Activated naive CD8-positive, alpha-beta T cell (primary cell): ENCODE measurements at regions not wholly inside any gene's neighbourhood (a gene's known extent, or its start where the extent isn't known, plus 50 kb on each side); places are given as distances from the start of the nearest gene placed in this dataset.
"Not testable (repeated sequence)": the region's sequence is repeated elsewhere in the genome, so short reads cannot be mapped to it uniquely, and the experiment has no call there.

Experiments used
- H3K27ac Mint-ChIP-seq: one replicate; pipeline ENCODE4 v1.8.0; 2021; ENCODE audit warnings: mixed read lengths
- H3K27me3 Mint-ChIP-seq: one replicate; pipeline ENCODE4 v1.8.0; 2021; ENCODE audit warnings: mixed read lengths
- H3K36me3 Mint-ChIP-seq: one replicate; pipeline ENCODE4 v1.8.0; 2021; ENCODE audit warnings: mixed read lengths
- H3K4me1 Mint-ChIP-seq: one replicate; pipeline ENCODE4 v1.8.0; 2021; ENCODE audit warnings: low read depth, mixed read lengths
- H3K4me3 Mint-ChIP-seq: one replicate; pipeline ENCODE4 v1.8.0; 2021; ENCODE audit warnings: mild to moderate bottlenecking, mixed read lengths
- H3K9me3 Mint-ChIP-seq: one replicate; pipeline ENCODE4 v1.8.0; 2021; ENCODE audit warnings: low read depth, mixed read lengths

DNA sequence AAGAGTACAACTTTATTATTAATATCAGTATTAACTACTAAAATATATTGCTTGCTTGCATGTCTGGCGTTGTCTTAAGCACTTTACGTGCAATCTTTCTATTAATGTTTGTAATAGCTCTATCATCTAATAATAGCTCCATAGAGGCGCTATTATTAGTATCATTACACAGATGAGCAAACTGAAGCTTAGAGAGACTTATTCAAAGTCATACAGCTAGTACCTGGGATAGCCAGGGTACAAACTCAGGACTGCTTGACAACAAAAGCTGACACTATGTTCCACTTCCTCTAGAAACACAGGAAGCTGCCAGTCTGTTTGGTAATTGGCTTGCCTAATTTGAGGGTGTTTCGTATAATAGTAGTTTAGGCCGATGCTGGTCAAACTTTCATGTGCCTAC, 523.2 kb downstream of the RMST start:
- no peak overlapping the region for H3K27ac Mint-ChIP-seq
- no peak overlapping the region for H3K4me3 Mint-ChIP-seq
- peaks cover 2% of the 10 kb centered on the region for H3K27me3 Mint-ChIP-seq
- H3K36me3 Mint-ChIP-seq = no peaks in the 10 kb centered on the region
- H3K9me3 Mint-ChIP-seq = no peaks in the 10 kb centered on the region
- no peaks in the 10 kb centered on the region for H3K4me1 Mint-ChIP-seq

GRCh38 chr12:97988588-97988987, 526.0 kb downstream of the RMST start:
- not testable (repeated sequence) for H3K27ac Mint-ChIP-seq, H3K36me3 Mint-ChIP-seq, H3K27me3 Mint-ChIP-seq, H3K4me3 Mint-ChIP-seq, H3K9me3 Mint-ChIP-seq, H3K4me1 Mint-ChIP-seq

- peaks cover 7% of the 10 kb centered on the region for H3K9me3 Mint-ChIP-seq
- peaks cover 2% of the 10 kb centered on the region for H3K27me3 Mint-ChIP-seq
- H3K36me3 Mint-ChIP-seq = no peaks in the 10 kb centered on the region
- H3K27ac Mint-ChIP-seq = no peak overlapping the region
- H3K4me3 Mint-ChIP-seq = no peak overlapping the region
- H3K4me1 Mint-ChIP-seq = no peaks in the 10 kb centered on the region
These were observed 525.9 kb upstream of the TMPO start for GRCh38 chr12:97989366-97989940.

DNA sequence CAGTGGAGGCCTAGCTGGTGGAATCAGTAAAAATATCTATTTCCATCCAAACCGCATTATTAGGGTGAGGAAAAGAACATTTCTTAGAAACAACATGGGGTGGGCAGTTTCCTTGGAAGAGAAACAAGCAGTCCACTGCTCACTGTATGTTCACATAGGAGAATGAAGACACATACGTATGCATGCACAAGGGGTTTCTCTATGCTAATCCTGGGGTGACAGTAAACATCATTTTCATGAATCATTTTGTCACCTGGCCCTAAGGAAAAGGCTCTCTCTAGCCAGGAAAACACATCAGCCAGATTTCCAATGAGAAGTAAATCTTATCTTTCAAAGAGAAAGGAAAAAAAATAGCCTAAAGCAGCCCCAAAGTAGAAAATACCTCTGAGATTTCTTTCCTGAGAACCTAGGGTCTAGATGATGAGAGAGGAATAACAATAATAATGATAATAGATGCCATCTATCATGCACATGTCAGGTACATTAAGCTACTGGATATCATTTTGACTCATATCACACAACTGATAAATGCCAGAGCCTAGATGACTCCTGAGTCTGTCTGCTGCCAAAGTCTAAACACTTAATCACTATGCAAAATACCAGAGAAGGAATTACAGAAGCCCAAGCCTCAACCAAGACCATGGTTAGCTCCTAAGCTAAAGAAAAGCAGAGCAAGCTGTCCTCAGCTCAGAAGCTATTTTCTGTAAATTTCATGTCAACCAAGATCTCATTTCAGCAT, 520.5 kb upstream of the TMPO start:
- Mint-ChIP-seq H3K27ac (no peak overlapping the region), H3K36me3 (no peaks in the 10 kb centered on the region), H3K27me3 (no peaks in the 10 kb centered on the region), H3K9me3 (peaks cover 7% of the 10 kb centered on the region), H3K4me1 (no peaks in the 10 kb centered on the region), H3K4me3 (no peak overlapping the region)

- Mint-ChIP-seq H3K36me3 (no peaks in the 10 kb centered on the region), H3K27ac (no peak overlapping the region), H3K4me1 (no peaks in the 10 kb centered on the region), H3K4me3 (no peak overlapping the region), H3K27me3 (no peaks in the 10 kb centered on the region), H3K9me3 (peaks cover 7% of the 10 kb centered on the region)
These were observed 519.8 kb upstream of the TMPO start for GRCh38 chr12:97995559-97995958.

GRCh38 chr12:98001430-98001829, 514.0 kb upstream of the TMPO start:
- H3K27me3 Mint-ChIP-seq = peaks cover 9% of the 10 kb centered on the region
- no peak overlapping the region for H3K27ac Mint-ChIP-seq
- no peaks in the 10 kb centered on the region for H3K4me1 Mint-ChIP-seq
- no peak overlapping the region for H3K4me3 Mint-ChIP-seq
- H3K36me3 Mint-ChIP-seq = no peaks in the 10 kb centered on the region
- H3K9me3 Mint-ChIP-seq = no peaks in the 10 kb centered on the region

DNA sequence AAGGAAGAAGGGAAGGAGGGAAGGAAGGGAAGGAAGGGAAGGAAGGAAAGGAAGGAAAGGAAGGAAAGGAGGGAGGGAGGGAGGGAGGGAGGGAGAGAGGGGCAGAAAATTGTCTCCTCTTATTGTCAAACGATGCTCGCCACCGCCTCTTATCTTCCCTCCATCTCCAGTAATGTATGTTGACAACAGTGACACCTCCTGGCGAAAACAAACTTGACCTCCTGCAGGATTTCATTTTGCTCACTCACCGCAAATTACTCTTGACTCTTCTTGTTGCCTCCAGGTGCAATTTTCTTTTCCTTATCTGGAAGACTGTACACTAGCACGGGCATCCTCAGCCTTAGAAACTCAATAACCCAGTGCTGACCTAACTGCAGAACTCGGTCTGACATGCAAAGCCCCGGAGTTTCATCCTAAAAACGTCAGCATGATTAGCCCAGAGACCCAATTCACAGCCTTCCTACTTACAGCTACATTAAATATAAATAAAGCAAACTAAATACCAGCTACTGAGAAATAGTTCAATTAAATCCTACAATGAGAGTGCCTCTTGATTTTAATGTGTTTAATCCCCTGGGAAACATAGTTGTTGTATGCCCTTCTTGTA, 512.4 kb upstream of the TMPO start:
- H3K9me3 Mint-ChIP-seq = no peaks in the 10 kb centered on the region
- peaks cover 9% of the 10 kb centered on the region for H3K27me3 Mint-ChIP-seq
- no peak overlapping the region for H3K27ac Mint-ChIP-seq
- H3K4me1 Mint-ChIP-seq = no peaks in the 10 kb centered on the region
- H3K4me3 Mint-ChIP-seq = no peak overlapping the region
- H3K36me3 Mint-ChIP-seq = no peaks in the 10 kb centered on the region

DNA sequence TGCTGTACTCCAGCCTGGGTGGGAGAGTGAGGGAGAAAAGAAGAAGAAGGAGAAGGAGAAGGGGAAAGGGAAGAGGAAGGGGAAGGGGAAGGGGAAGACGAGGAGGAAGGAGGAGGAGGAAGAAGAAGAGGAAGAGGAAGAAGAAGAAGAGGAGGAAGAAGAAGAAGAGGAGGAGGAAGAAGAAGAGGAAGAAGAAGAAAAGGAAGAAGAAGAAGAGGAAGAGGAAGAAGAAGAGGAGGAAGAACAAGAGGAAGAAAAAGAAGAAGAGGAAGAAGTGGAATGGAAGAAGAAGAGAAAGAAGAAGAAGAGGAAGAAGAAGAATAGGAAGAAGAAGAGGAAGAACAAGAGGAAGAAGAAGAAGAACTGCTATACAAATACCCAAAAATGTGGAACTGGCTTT, 507.4 kb upstream of the TMPO start:
- Mint-ChIP-seq H3K4me3 (no peak overlapping the region), H3K4me1 (no peaks in the 10 kb centered on the region), H3K27ac (no peak overlapping the region), H3K27me3 (peaks cover 8% of the 10 kb centered on the region), H3K36me3 (no peaks in the 10 kb centered on the region), H3K9me3 (no peaks in the 10 kb centered on the region)

GRCh38 chr12:98013560-98013959, 501.8 kb upstream of the TMPO start:
- Mint-ChIP-seq H3K4me3 (no peak overlapping the region), H3K27ac (no peak overlapping the region), H3K9me3 (peaks cover 8% of the 10 kb centered on the region), H3K36me3 (no peaks in the 10 kb centered on the region), H3K27me3 (peaks cover 3% of the 10 kb centered on the region), H3K4me1 (no peaks in the 10 kb centered on the region)

- H3K36me3 Mint-ChIP-seq = no peaks in the 10 kb centered on the region
- H3K27ac Mint-ChIP-seq = no peak overlapping the region
- H3K4me1 Mint-ChIP-seq = no peaks in the 10 kb centered on the region
- no peak overlapping the region for H3K4me3 Mint-ChIP-seq
- no peaks in the 10 kb centered on the region for H3K27me3 Mint-ChIP-seq
- peaks cover 8% of the 10 kb centered on the region for H3K9me3 Mint-ChIP-seq
These were observed 496.6 kb upstream of the TMPO start for GRCh38 chr12:98018836-98019235.

DNA sequence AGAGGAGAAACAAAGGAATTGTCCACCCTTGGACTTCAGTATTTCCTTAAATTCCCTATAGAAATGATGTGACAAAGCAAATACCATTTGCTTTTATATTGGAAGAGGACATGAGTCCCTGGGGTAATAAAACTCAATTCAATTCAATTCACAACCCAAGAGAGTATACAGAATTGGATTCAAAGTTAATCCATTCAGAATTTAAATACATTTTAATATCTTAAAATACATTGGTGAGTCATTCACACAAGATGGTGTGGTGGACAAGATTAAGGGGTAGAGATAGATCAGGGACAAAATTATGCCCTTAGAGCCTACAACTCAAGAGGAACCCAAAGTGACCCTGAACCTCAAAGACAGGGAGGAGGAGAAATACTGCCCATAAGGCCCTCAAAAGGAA, 495.0 kb upstream of the TMPO start:
- H3K27ac Mint-ChIP-seq = no peak overlapping the region
- peaks cover 5% of the 10 kb centered on the region for H3K9me3 Mint-ChIP-seq
- no peaks in the 10 kb centered on the region for H3K4me1 Mint-ChIP-seq
- H3K36me3 Mint-ChIP-seq = no peaks in the 10 kb centered on the region
- no peaks in the 10 kb centered on the region for H3K27me3 Mint-ChIP-seq
- no peak overlapping the region for H3K4me3 Mint-ChIP-seq

DNA sequence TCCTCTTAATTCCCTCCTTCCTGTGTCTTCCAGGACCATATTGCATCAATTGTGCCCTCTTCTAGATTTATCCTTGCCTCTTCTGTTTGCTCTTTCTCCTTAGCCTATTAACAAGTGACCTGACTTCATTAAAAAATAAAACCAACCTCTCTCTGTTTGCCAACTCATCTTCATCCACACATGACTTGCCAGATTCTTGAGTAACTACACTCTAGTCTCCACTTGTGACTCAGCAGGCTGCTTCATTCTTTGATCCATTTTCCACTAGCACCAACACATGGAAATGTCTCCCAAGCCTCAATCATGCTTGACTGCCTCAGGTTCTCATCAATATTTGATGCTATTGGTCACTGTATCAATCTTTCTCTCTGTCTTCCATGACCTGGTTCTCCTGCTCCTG, 492.4 kb upstream of the TMPO start:
- no peaks in the 10 kb centered on the region for H3K9me3 Mint-ChIP-seq
- no peaks in the 10 kb centered on the region for H3K4me1 Mint-ChIP-seq
- H3K4me3 Mint-ChIP-seq = no peak overlapping the region
- H3K27me3 Mint-ChIP-seq = no peaks in the 10 kb centered on the region
- H3K36me3 Mint-ChIP-seq = no peaks in the 10 kb centered on the region
- H3K27ac Mint-ChIP-seq = no peak overlapping the region

DNA sequence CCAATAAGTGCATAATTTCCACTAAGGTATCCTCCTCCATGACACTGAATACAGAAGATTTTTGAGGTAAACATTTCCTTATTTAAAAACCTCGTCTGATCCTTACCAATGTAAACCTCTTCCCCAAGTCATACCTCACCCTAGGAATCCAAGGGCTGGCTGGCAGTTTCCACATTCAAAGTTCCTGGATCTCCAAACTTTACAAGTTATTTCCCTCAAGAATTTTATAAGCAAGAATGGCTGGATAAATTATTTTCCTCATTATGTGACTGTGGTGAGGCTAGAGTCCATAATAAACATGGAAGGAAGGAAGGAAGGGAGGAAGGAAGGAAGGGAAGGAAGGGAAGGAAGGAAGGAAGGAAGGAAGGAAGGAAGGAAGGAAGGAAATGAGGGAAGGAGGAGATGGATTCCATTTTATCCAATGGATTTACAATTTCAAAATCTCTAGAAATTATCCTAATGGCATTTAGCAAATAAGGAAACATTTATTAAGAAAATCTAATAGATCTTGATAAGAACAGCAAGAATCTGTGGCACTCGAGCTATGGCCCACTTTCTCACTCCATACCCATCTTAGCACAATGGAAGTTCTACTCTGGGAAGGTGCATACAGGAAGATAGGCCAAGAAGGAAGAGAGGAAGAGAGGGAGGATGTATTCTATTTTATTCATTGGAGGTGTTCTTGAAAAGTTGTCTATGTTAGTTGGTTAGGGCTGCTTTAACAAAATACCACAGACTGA, 477.8 kb upstream of the TMPO start:
- Mint-ChIP-seq H3K36me3 (no peaks in the 10 kb centered on the region), H3K4me3 (no peak overlapping the region), H3K4me1 (no peaks in the 10 kb centered on the region), H3K27me3 (no peaks in the 10 kb centered on the region), H3K9me3 (peaks cover 3% of the 10 kb centered on the region), H3K27ac (no peak overlapping the region)

DNA sequence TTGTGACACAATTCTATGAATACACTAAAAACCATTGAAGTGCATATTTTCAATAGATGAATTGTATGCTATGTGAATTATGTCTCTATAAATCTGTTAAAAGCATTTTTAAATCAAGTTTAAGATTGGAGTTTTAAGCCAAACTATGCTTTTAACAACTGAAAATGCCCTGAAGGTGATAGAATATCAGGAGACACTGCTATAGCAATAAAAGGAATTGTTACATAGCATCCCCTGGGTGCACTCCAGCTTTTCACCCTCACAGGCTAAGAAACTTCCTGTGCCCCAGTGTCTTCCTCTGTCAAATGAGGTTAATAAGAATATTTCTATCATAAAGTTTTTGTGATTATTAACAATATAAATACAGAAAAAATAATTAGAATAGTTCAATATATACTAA, 472.7 kb upstream of the TMPO start:
- Mint-ChIP-seq H3K27ac (no peak overlapping the region), H3K27me3 (no peaks in the 10 kb centered on the region), H3K9me3 (peaks cover 3% of the 10 kb centered on the region), H3K36me3 (no peaks in the 10 kb centered on the region), H3K4me3 (no peak overlapping the region), H3K4me1 (no peaks in the 10 kb centered on the region)

GRCh38 chr12:98045395-98045794, 470.0 kb upstream of the TMPO start:
- no peaks in the 10 kb centered on the region for H3K36me3 Mint-ChIP-seq
- no peak overlapping the region for H3K27ac Mint-ChIP-seq
- no peak overlapping the region for H3K4me3 Mint-ChIP-seq
- H3K9me3 Mint-ChIP-seq = no peaks in the 10 kb centered on the region
- H3K4me1 Mint-ChIP-seq = no peaks in the 10 kb centered on the region
- H3K27me3 Mint-ChIP-seq = no peaks in the 10 kb centered on the region
